ENCODE measurements at regions not wholly inside any gene's neighbourhood (a gene's known extent, or its start where the extent isn't known, plus 50 kb on each side); places are given as distances from the start of the nearest gene placed in this dataset.

GRCh38 chr1:101185421-101185820 lies 51.4 kb upstream of the S1PR1 start:
- Histone ChIP-seq H3K4me1 (ENCODE audit: control insufficient read depth, insufficient read depth, low read depth, low read length) (peaks cover 3% of the 10 kb centered on the region), H3K9ac (ENCODE audit: low read length) (no peak overlapping the region), H2AFZ (ENCODE audit: low read depth, low read length) (no peak overlapping the region), H3K18ac (ENCODE audit: low read depth in 1 of 2, low read length in 2 of 2) (no peak overlapping the region), H3K4me2 (ENCODE audit: low read length, poor library complexity, severe bottlenecking) (no peak overlapping the region), H3K4me3 (ENCODE audit: insufficient read depth in 1 of 2, low read depth in 1 of 2, low read length in 2 of 2) (no peak overlapping the region), H2AK5ac (ENCODE audit: low read length, severe bottlenecking) (no peak overlapping the region), H4K91ac (ENCODE audit: low read length) (no peak overlapping the region), H3K4ac (ENCODE audit: low read depth in 1 of 2, low read length in 2 of 2) (no peak overlapping the region), H2BK120ac (ENCODE audit: low read depth, low read length) (no peak overlapping the region), H2BK12ac (ENCODE audit: low read length in 2 of 2) (no peak overlapping the region), H2BK5ac (ENCODE audit: low read depth, low read length, poor library complexity, severe bottlenecking) (no peak overlapping the region), H3K36me3 (ENCODE audit: control insufficient read depth in 1 of 2, insufficient read depth in 2 of 2, low read depth in 1 of 2, low read length in 2 of 2) (no peaks in the 10 kb centered on the region), H3K23ac (ENCODE audit: low read length in 2 of 2) (no peak overlapping the region), H3K14ac (ENCODE audit: low read length in 2 of 2) (no peak overlapping the region), H2BK15ac (ENCODE audit: low read depth, poor library complexity, severe bottlenecking) (no peak overlapping the region), H3K27ac (ENCODE audit: low read length, poor library complexity, severe bottlenecking) (no peak overlapping the region), H3K9me3 (ENCODE audit: control insufficient read depth, low read length) (no peaks in the 10 kb centered on the region), H4K8ac (ENCODE audit: low read length) (no peak overlapping the region), H3K79me1 (replicated peaks; ENCODE audit: low read length, poor library complexity, severe bottlenecking) (no peaks in the 10 kb centered on the region), H3K27me3 (ENCODE audit: control insufficient read depth in 1 of 2, insufficient read depth in 1 of 2, low read length in 2 of 2) (no peaks in the 10 kb centered on the region)
- DNase-seq, result no peak
- no CpG with 5 or more reads among the region's 3 CpGs for WGBS

- no peak for DNase-seq
- WGBS, result 85% methylated on average over 3 of the region's 3 CpGs
Observed at GRCh38 chr1:101183388-101183699, 53.5 kb upstream of the S1PR1 start.

GRCh38 chr1:101182627-101183387 lies 54.0 kb upstream of the S1PR1 start:
- Histone ChIP-seq H3K4me2 (ENCODE audit: low read length, poor library complexity, severe bottlenecking) (no peak overlapping the region), H3K9ac (ENCODE audit: low read length) (no peak overlapping the region), H2BK15ac (ENCODE audit: low read depth, poor library complexity, severe bottlenecking) (no peak overlapping the region), H3K4me1 (ENCODE audit: control insufficient read depth, insufficient read depth, low read depth, low read length) (no peaks in the 10 kb centered on the region), H3K9me3 (ENCODE audit: control insufficient read depth, low read length) (no peaks in the 10 kb centered on the region), H3K36me3 (ENCODE audit: control insufficient read depth in 1 of 2, insufficient read depth in 2 of 2, low read depth in 1 of 2, low read length in 2 of 2) (no peaks in the 10 kb centered on the region), H3K27ac (ENCODE audit: low read length, poor library complexity, severe bottlenecking) (no peak overlapping the region), H2BK12ac (ENCODE audit: low read length in 2 of 2) (no peak overlapping the region), H4K91ac (ENCODE audit: low read length) (no peak overlapping the region), H3K4ac (ENCODE audit: low read depth in 1 of 2, low read length in 2 of 2) (no peak overlapping the region), H2BK5ac (ENCODE audit: low read depth, low read length, poor library complexity, severe bottlenecking) (no peak overlapping the region), H3K18ac (ENCODE audit: low read depth in 1 of 2, low read length in 2 of 2) (no peak overlapping the region), H3K79me1 (replicated peaks; ENCODE audit: low read length, poor library complexity, severe bottlenecking) (no peaks in the 10 kb centered on the region), H4K8ac (ENCODE audit: low read length) (no peak overlapping the region), H2AFZ (ENCODE audit: low read depth, low read length) (no peak overlapping the region), H3K4me3 (ENCODE audit: insufficient read depth in 1 of 2, low read depth in 1 of 2, low read length in 2 of 2) (no peak overlapping the region), H3K14ac (ENCODE audit: low read length in 2 of 2) (no peak overlapping the region), H2BK120ac (ENCODE audit: low read depth, low read length) (no peak overlapping the region), H3K27me3 (ENCODE audit: control insufficient read depth in 1 of 2, insufficient read depth in 1 of 2, low read length in 2 of 2) (no peaks in the 10 kb centered on the region), H2AK5ac (ENCODE audit: low read length, severe bottlenecking) (no peak overlapping the region), H3K23ac (ENCODE audit: low read length in 2 of 2) (no peak overlapping the region)
- DNase-seq, result no peak

More at GRCh38 chr1:101183388-101183699, 53.5 kb upstream of the S1PR1 start:
- Histone ChIP-seq H2BK15ac (ENCODE audit: low read depth, poor library complexity, severe bottlenecking) (no peak overlapping the region), H3K14ac (ENCODE audit: low read length in 2 of 2) (no peak overlapping the region), H3K9ac (ENCODE audit: low read length) (no peak overlapping the region), H3K27me3 (ENCODE audit: control insufficient read depth in 1 of 2, insufficient read depth in 1 of 2, low read length in 2 of 2) (no peaks in the 10 kb centered on the region), H2BK120ac (ENCODE audit: low read depth, low read length) (no peak overlapping the region), H3K23ac (ENCODE audit: low read length in 2 of 2) (no peak overlapping the region), H4K91ac (ENCODE audit: low read length) (no peak overlapping the region), H2AFZ (ENCODE audit: low read depth, low read length) (peak overlapping the region; percentile 39), H3K4ac (ENCODE audit: low read depth in 1 of 2, low read length in 2 of 2) (no peak overlapping the region), H4K8ac (ENCODE audit: low read length) (no peak overlapping the region), H2BK12ac (ENCODE audit: low read length in 2 of 2) (no peak overlapping the region), H3K18ac (ENCODE audit: low read depth in 1 of 2, low read length in 2 of 2) (no peak overlapping the region), H2AK5ac (ENCODE audit: low read length, severe bottlenecking) (no peak overlapping the region), H3K4me1 (ENCODE audit: control insufficient read depth, insufficient read depth, low read depth, low read length) (no peaks in the 10 kb centered on the region), H3K36me3 (ENCODE audit: control insufficient read depth in 1 of 2, insufficient read depth in 2 of 2, low read depth in 1 of 2, low read length in 2 of 2) (no peaks in the 10 kb centered on the region), H3K4me2 (ENCODE audit: low read length, poor library complexity, severe bottlenecking) (no peak overlapping the region), H2BK5ac (ENCODE audit: low read depth, low read length, poor library complexity, severe bottlenecking) (no peak overlapping the region), H3K27ac (ENCODE audit: low read length, poor library complexity, severe bottlenecking) (no peak overlapping the region), H3K4me3 (ENCODE audit: insufficient read depth in 1 of 2, low read depth in 1 of 2, low read length in 2 of 2) (no peak overlapping the region), H3K79me1 (replicated peaks; ENCODE audit: low read length, poor library complexity, severe bottlenecking) (no peaks in the 10 kb centered on the region), H3K9me3 (ENCODE audit: control insufficient read depth, low read length) (no peaks in the 10 kb centered on the region)

GRCh38 chr1:101181930-101182329 lies 54.9 kb upstream of the S1PR1 start:
- no peak overlapping the region for H2BK120ac ChIP-seq (ENCODE audit: low read depth, low read length)
- H3K27ac ChIP-seq (ENCODE audit: low read length, poor library complexity, severe bottlenecking), result no peak overlapping the region
- H2BK5ac ChIP-seq (ENCODE audit: low read depth, low read length, poor library complexity, severe bottlenecking), result no peak overlapping the region
- H3K36me3 ChIP-seq (ENCODE audit: control insufficient read depth in 1 of 2, insufficient read depth in 2 of 2, low read depth in 1 of 2, low read length in 2 of 2), result no peaks in the 10 kb centered on the region
- no peaks in the 10 kb centered on the region for H3K4me1 ChIP-seq (ENCODE audit: control insufficient read depth, insufficient read depth, low read depth, low read length)
- no peak overlapping the region for H3K4me2 ChIP-seq (ENCODE audit: low read length, poor library complexity, severe bottlenecking)
- no peak overlapping the region for H3K9ac ChIP-seq (ENCODE audit: low read length)
- no peak overlapping the region for H3K4me3 ChIP-seq (ENCODE audit: insufficient read depth in 1 of 2, low read depth in 1 of 2, low read length in 2 of 2)
- H2AK5ac ChIP-seq (ENCODE audit: low read length, severe bottlenecking), result no peak overlapping the region
- H3K14ac ChIP-seq (ENCODE audit: low read length in 2 of 2), result no peak overlapping the region
- no peaks in the 10 kb centered on the region for H3K9me3 ChIP-seq (ENCODE audit: control insufficient read depth, low read length)
- H3K79me1 ChIP-seq (replicated peaks; ENCODE audit: low read length, poor library complexity, severe bottlenecking), result no peaks in the 10 kb centered on the region
- H3K27me3 ChIP-seq (ENCODE audit: control insufficient read depth in 1 of 2, insufficient read depth in 1 of 2, low read length in 2 of 2), result no peaks in the 10 kb centered on the region
- H2AFZ ChIP-seq (ENCODE audit: low read depth, low read length), result no peak overlapping the region
- H4K91ac ChIP-seq (ENCODE audit: low read length), result peak overlapping the region; percentile 55
- WGBS, result 48% methylated on average over 5 of the region's 5 CpGs
- peak overlapping the region in 1 of 2 experiments; percentile 84 for H3K18ac ChIP-seq (ENCODE audit: low read depth in 1 of 2, low read length in 2 of 2)
- peak overlapping the region; percentile 45 for H4K8ac ChIP-seq (ENCODE audit: low read length)
- H2BK15ac ChIP-seq (ENCODE audit: low read depth, poor library complexity, severe bottlenecking), result no peak overlapping the region
- H3K4ac ChIP-seq (ENCODE audit: low read depth in 1 of 2, low read length in 2 of 2), result no peak overlapping the region
- peak overlapping the region in 1 of 2 experiments; percentile 34 for H2BK12ac ChIP-seq (ENCODE audit: low read length in 2 of 2)
- peak; percentile 61 for DNase-seq
- no peak overlapping the region for H3K23ac ChIP-seq (ENCODE audit: low read length in 2 of 2)

Measured in mesenchymal stem cell (in vitro differentiated cells and primary cell).